HCT116 (cell line): ENCODE measurements at regions not wholly inside any gene's neighbourhood (a gene's known extent, or its start where the extent isn't known, plus 50 kb on each side); places are given as distances from the start of the nearest gene placed in this dataset.

Experiments
- ATAC-seq: fragments of 200-7000 bp; cut with Tn5 transposase; 2 replicates; pipeline ENCODE4 v1.9.1; 2020; ENCODE audit warnings: mild to moderate bottlenecking, moderate library complexity
- BruUV-seq: library from RNA; stranded (reverse); fragments of 400-500 nt; replicated peaks from 2 replicates; lab custom pipeline; 2021; lab: Mats Ljungman, UMichigan
- CTCF ChIA-PET: fragments of 300-600 bp; sonication (Branson Sonifier 250); formaldehyde crosslinking; loops from one replicate; lab custom pipeline; 2021; ENCODE audit warnings: antibody characterized with exemption; lab: Charles Lee
- POLR2A ChIA-PET: fragments of 300-600, 350-600 bp; sonication (Branson Sonifier 250); formaldehyde crosslinking; loops from one replicate; lab custom pipeline; 2021; ENCODE audit warnings: antibody characterized with exemption; lab: Charles Lee
- RAD21 ChIA-PET, 2 experiments: fragments of 300-600 bp; sonication (Branson Sonifier 250); formaldehyde crosslinking; loops; one replicate each; lab custom pipeline; 2023; ENCODE audit warnings: low total read pairs in 2 of 2; ENCODE audit not compliant: uncharacterized antibody in 2 of 2, unreplicated experiment in 2 of 2, low non-redundant PET in 1 of 2; lab: Charles Lee
- DNase-seq: peaks from one replicate; pipeline ENCODE4 v3.0.0-alpha.2; 2010; ENCODE audit warnings: low read depth, low spot score
- H2AFZ ChIP-seq: fragments of 200-600 bp; shearing (Covaris generic), sonication (generic); 2 replicates; pipeline ENCODE4 v1.6.1; 2017; ENCODE audit warnings: low read depth, mixed run types, mixed read lengths, antibody characterized with exemption, low read length; ENCODE audit not compliant: poor library complexity, severe bottlenecking
- H3K27ac ChIP-seq: 2 replicates; pipeline ENCODE4 v1.5.1; 2012; ENCODE audit warnings: low read depth, low read length
- H3K27me3 ChIP-seq: fragments of 200-600 bp; sonication (generic); 2 replicates; pipeline ENCODE4 v1.6.1; 2016; ENCODE audit warnings: mixed run types, low read length, mixed read lengths; ENCODE audit not compliant: insufficient read depth
- H3K36me3 ChIP-seq, 2 experiments: fragments of 200-500 bp in 1 of 2; fragments of 200-600 bp in 1 of 2; sonication (Bioruptor generic) in 1 of 2; sonication (generic) in 1 of 2; 2 replicates each; pipeline versions ENCODE4 v1.5.1 to v1.6.1; 2014 to 2016; ENCODE audit warnings: low read length in 2 of 2, inconsistent platforms in 1 of 2, mixed read lengths in 1 of 2, mixed run types in 1 of 2; ENCODE audit not compliant: insufficient read depth in 2 of 2, control insufficient read depth in 1 of 2
- H3K4me1 ChIP-seq, 2 experiments: fragments of 200-600 bp in 1 of 2; sonication (generic) in 1 of 2; 2 replicates each; pipeline versions ENCODE4 v1.5.1 to v1.6.1; 2012 to 2017; ENCODE audit warnings: low read length in 2 of 2, inconsistent platforms in 1 of 2, mild to moderate bottlenecking in 1 of 2, mixed read lengths in 1 of 2, mixed run types in 1 of 2, moderate library complexity in 1 of 2; ENCODE audit not compliant: insufficient read depth in 2 of 2, control insufficient read depth in 1 of 2
- H3K4me2 ChIP-seq: fragments of 200-600 bp; sonication (generic); 2 replicates; pipeline ENCODE4 v1.6.1; 2017; ENCODE audit warnings: mixed run types, low read length, mixed read lengths
- H3K4me3 ChIP-seq, 2 experiments: fragments of 200-600 bp in 1 of 2; sonication (generic) in 1 of 2; replicated peaks in 1 of 2; 2 replicates each; pipeline ENCODE4 v1.5.1; 2011 to 2016; ENCODE audit warnings: low read length in 2 of 2, control low read depth in 1 of 2, low read depth in 1 of 2, mild to moderate bottlenecking in 1 of 2, mixed read lengths in 1 of 2, mixed run types in 1 of 2
- H3K79me2 ChIP-seq: fragments of 200-600 bp; sonication (generic); 2 replicates; pipeline ENCODE4 v1.6.1; 2017; ENCODE audit warnings: mild to moderate bottlenecking, mixed run types, low read length, moderate library complexity, mixed read lengths; ENCODE audit not compliant: insufficient read depth
- H3K9ac ChIP-seq: fragments of 200-600 bp; sonication (generic); 2 replicates; pipeline ENCODE4 v1.6.1; 2016; ENCODE audit warnings: low read length, mixed read lengths
- H3K9me2 ChIP-seq: fragments of 200-600 bp; sonication (generic), shearing (Covaris generic); 2 replicates; pipeline ENCODE4 v1.6.1; 2017; ENCODE audit warnings: mixed run types, mild to moderate bottlenecking, moderate library complexity; ENCODE audit not compliant: insufficient read depth
- H3K9me3 ChIP-seq, 2 experiments: fragments of 200-500 bp in 1 of 2; fragments of 200-600 bp in 1 of 2; sonication (Bioruptor generic) in 1 of 2; sonication (generic) in 1 of 2; 2 replicates each; pipeline ENCODE4 v1.6.1; 2014 to 2017; ENCODE audit warnings: low read length in 2 of 2, mixed read lengths in 2 of 2, inconsistent platforms in 1 of 2, low read depth in 1 of 2, mild to moderate bottlenecking in 1 of 2, mixed run types in 1 of 2, moderate library complexity in 1 of 2; ENCODE audit not compliant: control insufficient read depth in 1 of 2, insufficient read depth in 1 of 2
- H4K20me1 ChIP-seq: fragments of 200-600 bp; sonication (generic), shearing (Covaris generic); 2 replicates; pipeline ENCODE4 v1.6.1; 2017; ENCODE audit warnings: mixed run types, mild to moderate bottlenecking, moderate library complexity; ENCODE audit not compliant: insufficient read depth
- EGR1 ChIP-seq: IDR thresholded peaks from 2 replicates; pipeline ENCODE4 v1.6.1; 2012; ENCODE audit warnings: low read depth
- JUND ChIP-seq: IDR thresholded peaks from 2 replicates; pipeline ENCODE4 v1.6.1; 2012
- RAD21 ChIP-seq: IDR thresholded peaks from 2 replicates; pipeline ENCODE4 v1.6.1; 2012; ENCODE audit warnings: low read depth, mild to moderate bottlenecking
- SP1 ChIP-seq: IDR thresholded peaks from 2 replicates; pipeline ENCODE4 v1.6.1; 2012; ENCODE audit warnings: low read depth
- TCF7L2 ChIP-seq: IDR thresholded peaks from 2 replicates; pipeline ENCODE4 v1.7.0; 2011; ENCODE audit warnings: borderline replicate concordance, inconsistent platforms; ENCODE audit not compliant: insufficient read depth, insufficient read length; ENCODE audit errors: extremely low read depth
- ZNF274 ChIP-seq: fragments of 200-500 bp; sonication (Bioruptor generic); IDR thresholded peaks from 2 replicates; pipeline ENCODE4 v1.6.1; 2014; ENCODE audit warnings: mild to moderate bottlenecking, low read depth, low read length, inconsistent platforms
- intact Hi-C: fragments of 100-400 bp; cut with micrococcal nuclease; formaldehyde crosslinking; loops from 2 replicates; pipeline ENCODE4 v1.10.0; 2022
- TF ChIP-seq, protein P1 (sequence below): IDR thresholded peaks from 2 replicates; pipeline ENCODE4 v1.6.1; 2012; ENCODE audit warnings: low read depth
- TF ChIP-seq, protein P2 (sequence below), 3 experiments: fragments of 200-600 bp in 1 of 3; sonication (generic) in 1 of 3; IDR thresholded peaks in 2 of 3; conservative IDR thresholded peaks in 1 of 3; 2 replicates each; pipeline ENCODE4 v1.5.1; 2012 to 2017; ENCODE audit warnings: low read depth in 2 of 3, low read length in 2 of 3, antibody characterized with exemption in 1 of 3, borderline replicate concordance in 1 of 3, control low read depth in 1 of 3, mild to moderate bottlenecking in 1 of 3, mixed read lengths in 1 of 3, mixed run types in 1 of 3, moderate library complexity in 1 of 3; ENCODE audit not compliant: insufficient read depth in 1 of 3

DNA sequence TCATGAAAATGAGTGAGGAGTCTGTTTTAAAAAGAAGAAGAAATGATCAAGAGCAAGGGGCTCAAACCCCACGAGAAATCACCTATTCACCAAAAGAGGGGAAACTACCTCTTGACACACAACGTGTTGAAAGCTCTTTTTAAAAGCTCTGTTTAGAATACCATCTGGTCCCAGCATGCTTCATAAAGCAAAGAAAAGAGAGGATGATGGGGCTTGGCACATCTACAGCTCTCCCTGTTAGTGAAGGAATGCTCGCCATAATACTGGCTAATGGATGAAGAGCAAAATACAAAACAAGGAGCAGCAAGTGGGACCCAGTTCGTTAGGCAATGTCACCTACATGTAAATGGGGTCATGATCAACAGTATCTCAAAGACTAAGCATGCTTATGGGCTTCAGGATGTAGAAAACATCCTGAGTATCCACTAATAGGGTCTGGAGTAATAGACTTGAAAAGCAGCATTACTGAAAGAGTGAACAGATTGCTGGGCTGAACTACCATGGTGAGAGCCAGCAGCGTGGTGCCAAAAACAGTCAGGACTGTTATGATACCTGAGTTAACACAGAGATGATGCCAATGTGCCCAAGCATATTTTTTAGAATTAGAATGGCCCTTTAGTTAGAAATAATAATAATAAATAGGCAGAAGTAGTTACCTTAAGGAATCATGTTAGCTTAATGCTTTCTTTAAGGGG, 159.7 kb upstream of the POU1F1 start:
- Histone ChIP-seq H3K36me3 (no peaks in the 10 kb centered on the region), H3K79me2 (no peaks in the 10 kb centered on the region), H3K9ac (no peak overlapping the region), H3K4me1 (peaks cover 0 to 8% of the 10 kb centered on the region in 2 experiments; a peak in 1 of 4 replicates), H3K9me2 (no peaks in the 10 kb centered on the region), H3K4me2 (no peak overlapping the region), H2AFZ (no peak overlapping the region), H3K27ac (no peak overlapping the region), H3K4me3 (no peak overlapping the region), H3K27me3 (no peaks in the 10 kb centered on the region), H4K20me1 (no peaks in the 10 kb centered on the region), H3K9me3 (no peaks in the 10 kb centered on the region)
- DNase-seq = no peak
- no peak for ATAC-seq
- intact Hi-C loops = no loop called here
- no TSS peak for BruUV-seq
- ChIA-PET CTCF (no interaction called here), RAD21 (no interaction called here)
- TF ChIP-seq RAD21 (no peak), ZNF274 (no peak), SP1 (no peak), EGR1 (no peak), TCF7L2 (no peak), JUND (no peak)
- TF ChIP-seq, protein P1, sequence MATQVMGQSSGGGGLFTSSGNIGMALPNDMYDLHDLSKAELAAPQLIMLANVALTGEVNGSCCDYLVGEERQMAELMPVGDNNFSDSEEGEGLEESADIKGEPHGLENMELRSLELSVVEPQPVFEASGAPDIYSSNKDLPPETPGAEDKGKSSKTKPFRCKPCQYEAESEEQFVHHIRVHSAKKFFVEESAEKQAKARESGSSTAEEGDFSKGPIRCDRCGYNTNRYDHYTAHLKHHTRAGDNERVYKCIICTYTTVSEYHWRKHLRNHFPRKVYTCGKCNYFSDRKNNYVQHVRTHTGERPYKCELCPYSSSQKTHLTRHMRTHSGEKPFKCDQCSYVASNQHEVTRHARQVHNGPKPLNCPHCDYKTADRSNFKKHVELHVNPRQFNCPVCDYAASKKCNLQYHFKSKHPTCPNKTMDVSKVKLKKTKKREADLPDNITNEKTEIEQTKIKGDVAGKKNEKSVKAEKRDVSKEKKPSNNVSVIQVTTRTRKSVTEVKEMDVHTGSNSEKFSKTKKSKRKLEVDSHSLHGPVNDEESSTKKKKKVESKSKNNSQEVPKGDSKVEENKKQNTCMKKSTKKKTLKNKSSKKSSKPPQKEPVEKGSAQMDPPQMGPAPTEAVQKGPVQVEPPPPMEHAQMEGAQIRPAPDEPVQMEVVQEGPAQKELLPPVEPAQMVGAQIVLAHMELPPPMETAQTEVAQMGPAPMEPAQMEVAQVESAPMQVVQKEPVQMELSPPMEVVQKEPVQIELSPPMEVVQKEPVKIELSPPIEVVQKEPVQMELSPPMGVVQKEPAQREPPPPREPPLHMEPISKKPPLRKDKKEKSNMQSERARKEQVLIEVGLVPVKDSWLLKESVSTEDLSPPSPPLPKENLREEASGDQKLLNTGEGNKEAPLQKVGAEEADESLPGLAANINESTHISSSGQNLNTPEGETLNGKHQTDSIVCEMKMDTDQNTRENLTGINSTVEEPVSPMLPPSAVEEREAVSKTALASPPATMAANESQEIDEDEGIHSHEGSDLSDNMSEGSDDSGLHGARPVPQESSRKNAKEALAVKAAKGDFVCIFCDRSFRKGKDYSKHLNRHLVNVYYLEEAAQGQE = no peak
- TF ChIP-seq, protein P2, sequence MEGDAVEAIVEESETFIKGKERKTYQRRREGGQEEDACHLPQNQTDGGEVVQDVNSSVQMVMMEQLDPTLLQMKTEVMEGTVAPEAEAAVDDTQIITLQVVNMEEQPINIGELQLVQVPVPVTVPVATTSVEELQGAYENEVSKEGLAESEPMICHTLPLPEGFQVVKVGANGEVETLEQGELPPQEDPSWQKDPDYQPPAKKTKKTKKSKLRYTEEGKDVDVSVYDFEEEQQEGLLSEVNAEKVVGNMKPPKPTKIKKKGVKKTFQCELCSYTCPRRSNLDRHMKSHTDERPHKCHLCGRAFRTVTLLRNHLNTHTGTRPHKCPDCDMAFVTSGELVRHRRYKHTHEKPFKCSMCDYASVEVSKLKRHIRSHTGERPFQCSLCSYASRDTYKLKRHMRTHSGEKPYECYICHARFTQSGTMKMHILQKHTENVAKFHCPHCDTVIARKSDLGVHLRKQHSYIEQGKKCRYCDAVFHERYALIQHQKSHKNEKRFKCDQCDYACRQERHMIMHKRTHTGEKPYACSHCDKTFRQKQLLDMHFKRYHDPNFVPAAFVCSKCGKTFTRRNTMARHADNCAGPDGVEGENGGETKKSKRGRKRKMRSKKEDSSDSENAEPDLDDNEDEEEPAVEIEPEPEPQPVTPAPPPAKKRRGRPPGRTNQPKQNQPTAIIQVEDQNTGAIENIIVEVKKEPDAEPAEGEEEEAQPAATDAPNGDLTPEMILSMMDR (IDR thresholded peaks at IDR 0.05 in 2 of 3, conservative IDR thresholded peaks at IDR 0.05 in 1 of 3; ENCODE audit: borderline replicate concordance in 1 of 3, insufficient read depth in 1 of 3, low read depth in 2 of 3, low read length in 2 of 3) = no peak
- TF ChIP-seq, all 23 proteins: peak for 0
- POLR2A ChIA-PET = no interaction called here
